ENCODE measurements at regions not wholly inside any gene's neighbourhood (a gene's known extent, or its start where the extent isn't known, plus 50 kb on each side); places are given as distances from the start of the nearest gene placed in this dataset.
A peak's percentile ranks its signal among the peaks of the same experiment; 100 is the strongest.
"Not testable (repeated sequence)": the region's sequence is repeated elsewhere in the genome, so short reads cannot be mapped to it uniquely, and the experiment has no call there.

GRCh38 chr9:41367301-41367700, 178.2 kb upstream of the ZNG1F start:
- WGBS (ENCODE audit: insufficient coverage, low coverage, missing lambda C conversion rate), result 71% methylated on average over 1 of the region's 3 CpGs
- BruUV-seq (replicated peaks), result not testable (repeated sequence)

DNA sequence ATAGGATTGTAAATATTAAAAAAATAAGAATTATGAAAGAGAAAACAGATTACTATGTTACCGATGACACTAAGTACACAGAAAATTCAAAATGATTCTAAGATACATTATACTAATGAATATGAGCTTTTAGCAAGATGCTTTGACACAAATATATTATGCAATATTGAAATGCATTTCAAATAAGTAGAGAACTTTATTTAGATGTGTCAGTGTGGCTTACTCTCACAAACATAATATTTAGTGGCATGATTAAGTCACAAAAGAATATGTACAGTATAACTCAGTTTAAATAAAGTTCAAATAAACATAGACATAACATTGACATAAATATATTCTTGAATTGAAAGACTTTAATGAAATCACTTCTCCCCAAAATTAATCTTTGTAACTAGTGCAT, 172.7 kb upstream of the ZNG1F start:
- intact Hi-C loops (cut with micrococcal nuclease); POLR2A ChIA-PET; H3K27me3 ChIP-seq (ENCODE audit: control insufficient read depth in 2 of 2, insufficient read depth in 2 of 2, low read length in 2 of 2); H3K27ac ChIP-seq (ENCODE audit: extremely low read depth, low read depth, low read length); CTCF ChIA-PET (ENCODE audit: low intra/inter-chr PET ratio); H3K4me1 ChIP-seq (replicated peaks in 1 of 2; ENCODE audit: control insufficient read depth in 2 of 2, insufficient read depth in 2 of 2, low read length in 2 of 2); H4K20me1 ChIP-seq (replicated peaks; ENCODE audit: control insufficient read depth, insufficient read depth, low read length); H3K9me3 ChIP-seq (replicated peaks; ENCODE audit: control insufficient read depth, insufficient read depth, low read depth, low read length); H2AFZ ChIP-seq (ENCODE audit: low read depth, low read length); H3K9me1 ChIP-seq (ENCODE audit: control insufficient read depth, insufficient read depth, low read length); ATAC-seq; DNase-seq (ENCODE audit: extremely low read depth in 1 of 4, low spot score in 3 of 4); BruUV-seq (replicated peaks); in situ Hi-C loops (cut with MboI); H3K4me3 ChIP-seq; H3K9ac ChIP-seq (ENCODE audit: insufficient read depth in 1 of 2, low read depth in 2 of 2, low read length in 2 of 2); H3K36me3 ChIP-seq (ENCODE audit: control insufficient read depth, insufficient read depth, low read length); H3K79me2 ChIP-seq (ENCODE audit: control insufficient read depth, insufficient read depth, low read length); H3K4me2 ChIP-seq (ENCODE audit: insufficient read depth, low read length); FAIRE-seq; TF ChIP-seq ZBTB40 (CRISPR knock-in tag; IDR thresholded peaks at IDR 0.05): not testable (repeated sequence)
- WGBS (ENCODE audit: insufficient coverage, low coverage, missing lambda C conversion rate), result no CpG with 5 or more reads among the region's 1 CpG
- TF ChIP-seq ZBTB40 (IDR thresholded peaks at IDR 0.05), result peak; percentile 75
- TF ChIP-seq CEBPB (tag; IDR thresholded peaks at IDR 0.05), result 0 out of 2 replicates have a peak, but pooled peaks have one; percentile 32

More at GRCh38 chr9:41367301-41367700, 178.2 kb upstream of the ZNG1F start:
- H2AFZ ChIP-seq (ENCODE audit: low read depth, low read length); H3K4me1 ChIP-seq (replicated peaks in 1 of 2; ENCODE audit: control insufficient read depth in 2 of 2, insufficient read depth in 2 of 2, low read length in 2 of 2); ATAC-seq; H3K36me3 ChIP-seq (ENCODE audit: control insufficient read depth, insufficient read depth, low read length); intact Hi-C loops (cut with micrococcal nuclease); DNase-seq (ENCODE audit: extremely low read depth in 1 of 4, low spot score in 3 of 4); in situ Hi-C loops (cut with MboI); H4K20me1 ChIP-seq (replicated peaks; ENCODE audit: control insufficient read depth, insufficient read depth, low read length); H3K79me2 ChIP-seq (ENCODE audit: control insufficient read depth, insufficient read depth, low read length); CTCF ChIA-PET (ENCODE audit: low intra/inter-chr PET ratio); H3K4me2 ChIP-seq (ENCODE audit: insufficient read depth, low read length); H3K27me3 ChIP-seq (ENCODE audit: control insufficient read depth in 2 of 2, insufficient read depth in 2 of 2, low read length in 2 of 2); H3K9me3 ChIP-seq (replicated peaks; ENCODE audit: control insufficient read depth, insufficient read depth, low read depth, low read length); H3K27ac ChIP-seq (ENCODE audit: extremely low read depth, low read depth, low read length); H3K9ac ChIP-seq (ENCODE audit: insufficient read depth in 1 of 2, low read depth in 2 of 2, low read length in 2 of 2); FAIRE-seq; H3K4me3 ChIP-seq; POLR2A ChIA-PET; H3K9me1 ChIP-seq (ENCODE audit: control insufficient read depth, insufficient read depth, low read length): not testable (repeated sequence)
